Activated naive CD8-positive, alpha-beta T cell treated with anti-CD3 and anti-CD28 coated beads, Interleukin-2, amount 10 ng/mL, durations not matched to agents 7 days and 5 days (primary cell): ENCODE measurements at regions not wholly inside any gene's neighbourhood (a gene's known extent, or its start where the extent isn't known, plus 50 kb on each side); places are given as distances from the start of the nearest gene placed in this dataset.

Source experiments
- ATAC-seq: fragments of 150-1000 bp; cut with Tn5 transposase; one replicate; pipeline ENCODE4 v1.10.0; 2021; ENCODE audit warnings: low read depth, moderate library complexity
- POLR2A ChIA-PET: fragments of 350-600 bp; sonication (Branson Sonifier 250); formaldehyde crosslinking; loops from one replicate; lab custom pipeline; 2021; ENCODE audit warnings: antibody characterized with exemption; lab: Charles Lee
- DNase-seq: peaks from one replicate; pipeline ENCODE4 v3.0.0; 2021
- H3K27ac Mint-ChIP-seq: one replicate; pipeline ENCODE4 v1.8.0; 2022; ENCODE audit warnings: mild to moderate bottlenecking, mixed read lengths
- H3K27me3 Mint-ChIP-seq: one replicate; pipeline ENCODE4 v1.8.0; 2022; ENCODE audit warnings: mild to moderate bottlenecking, moderate library complexity, mixed read lengths
- H3K36me3 Mint-ChIP-seq: one replicate; pipeline ENCODE4 v1.8.0; 2021; ENCODE audit warnings: mild to moderate bottlenecking, mixed read lengths
- H3K4me1 Mint-ChIP-seq: one replicate; pipeline ENCODE4 v1.8.0; 2021; ENCODE audit warnings: mixed read lengths
- H3K4me3 Mint-ChIP-seq: one replicate; pipeline ENCODE4 v1.8.0; 2022; ENCODE audit warnings: mild to moderate bottlenecking, moderate library complexity, mixed read lengths
- H3K9me3 Mint-ChIP-seq: one replicate; pipeline ENCODE4 v1.8.0; 2021; ENCODE audit warnings: mixed read lengths

- no peaks in the 10 kb centered on the region for H3K9me3 Mint-ChIP-seq
- POLR2A ChIA-PET: no interaction called here
- DNase-seq (no peak), ATAC-seq (no peak)
- no peak overlapping the region for H3K4me3 Mint-ChIP-seq
- no peaks in the 10 kb centered on the region for H3K4me1 Mint-ChIP-seq
- no peaks in the 10 kb centered on the region for H3K36me3 Mint-ChIP-seq
- H3K27ac Mint-ChIP-seq: no peak overlapping the region
- peaks cover 6% of the 10 kb centered on the region for H3K27me3 Mint-ChIP-seq
Observed at GRCh38 chr1:112807999-112808398, 92.9 kb upstream of the PPM1J start.

GRCh38 chr1:112807117-112807516 is 92.0 kb upstream of the PPM1J start:
- H3K4me1 Mint-ChIP-seq: no peaks in the 10 kb centered on the region
- H3K36me3 Mint-ChIP-seq: no peaks in the 10 kb centered on the region
- no peaks in the 10 kb centered on the region for H3K9me3 Mint-ChIP-seq
- peaks cover 6% of the 10 kb centered on the region for H3K27me3 Mint-ChIP-seq
- H3K27ac Mint-ChIP-seq: no peak overlapping the region
- no peak overlapping the region for H3K4me3 Mint-ChIP-seq
- POLR2A ChIA-PET: no interaction called here
- DNase-seq: no peak
- ATAC-seq: no peak

- ATAC-seq (no peak), DNase-seq (no peak)
- H3K4me3 Mint-ChIP-seq: no peak overlapping the region
- no peaks in the 10 kb centered on the region for H3K4me1 Mint-ChIP-seq
- H3K36me3 Mint-ChIP-seq: no peaks in the 10 kb centered on the region
- H3K27me3 Mint-ChIP-seq: peaks cover 6% of the 10 kb centered on the region
- POLR2A ChIA-PET: no interaction called here
- no peak overlapping the region for H3K27ac Mint-ChIP-seq
- no peaks in the 10 kb centered on the region for H3K9me3 Mint-ChIP-seq
Observed at GRCh38 chr1:112806090-112806642, 91.0 kb upstream of the PPM1J start.

GRCh38 chr1:112805155-112805853 is 90.2 kb upstream of the PPM1J start:
- ATAC-seq (no peak), DNase-seq (no peak)
- Mint-ChIP-seq H3K36me3 (no peaks in the 10 kb centered on the region), H3K27ac (no peak overlapping the region), H3K4me1 (no peaks in the 10 kb centered on the region), H3K4me3 (no peak overlapping the region), H3K27me3 (peaks cover 6% of the 10 kb centered on the region), H3K9me3 (no peaks in the 10 kb centered on the region)
- POLR2A ChIA-PET: no interaction called here

GRCh38 chr1:112803906-112804762 is 89.0 kb upstream of the PPM1J start:
- H3K36me3 Mint-ChIP-seq: no peaks in the 10 kb centered on the region
- H3K4me3 Mint-ChIP-seq: no peak overlapping the region
- peaks cover 9% of the 10 kb centered on the region for H3K27me3 Mint-ChIP-seq
- DNase-seq (peak; percentile 67), ATAC-seq (peak; percentile 93)
- no peaks in the 10 kb centered on the region for H3K4me1 Mint-ChIP-seq
- no peak overlapping the region for H3K27ac Mint-ChIP-seq
- POLR2A ChIA-PET: interaction anchor here (1.5 kb wide), 1 partner anchor 89 kb away, joined by 4 read pairs; the partner anchor contains the start of gene PPM1J
- no peaks in the 10 kb centered on the region for H3K9me3 Mint-ChIP-seq

GRCh38 chr1:112800289-112800688 is 85.2 kb upstream of the PPM1J start:
- H3K9me3 Mint-ChIP-seq: no peaks in the 10 kb centered on the region
- POLR2A ChIA-PET: no interaction called here

GRCh38 chr1:112798292-112798691 is 83.2 kb upstream of the PPM1J start:
- Mint-ChIP-seq H3K36me3 (no peaks in the 10 kb centered on the region), H3K4me1 (peaks cover 4% of the 10 kb centered on the region), H3K9me3 (no peaks in the 10 kb centered on the region), H3K4me3 (no peak overlapping the region), H3K27ac (no peak overlapping the region), H3K27me3 (peaks cover 5% of the 10 kb centered on the region)
- POLR2A ChIA-PET: no interaction called here
- no peak for DNase-seq
- ATAC-seq: no peak

More at GRCh38 chr1:112800289-112800688, 85.2 kb upstream of the PPM1J start:
- Mint-ChIP-seq H3K36me3 (no peaks in the 10 kb centered on the region), H3K4me3 (no peak overlapping the region), H3K27me3 (peaks cover 11% of the 10 kb centered on the region), H3K27ac (no peak overlapping the region), H3K4me1 (peaks cover 4% of the 10 kb centered on the region)
- DNase-seq (no peak), ATAC-seq (no peak)

GRCh38 chr1:112797224-112797623 is 82.1 kb upstream of the PPM1J start:
- Mint-ChIP-seq H3K4me1 (peaks cover 4% of the 10 kb centered on the region), H3K4me3 (no peak overlapping the region), H3K27ac (no peak overlapping the region), H3K9me3 (no peaks in the 10 kb centered on the region), H3K27me3 (peaks cover 5% of the 10 kb centered on the region), H3K36me3 (no peaks in the 10 kb centered on the region)
- ATAC-seq (no peak), DNase-seq (no peak)
- POLR2A ChIA-PET: no interaction called here

- Mint-ChIP-seq H3K9me3 (no peaks in the 10 kb centered on the region), H3K4me3 (no peak overlapping the region), H3K4me1 (peaks cover 4% of the 10 kb centered on the region), H3K36me3 (no peaks in the 10 kb centered on the region), H3K27ac (no peak overlapping the region), H3K27me3 (peaks cover 3% of the 10 kb centered on the region)
- no peak for ATAC-seq
- POLR2A ChIA-PET: no interaction called here
- no peak for DNase-seq
Observed at GRCh38 chr1:112794654-112795239, 79.6 kb upstream of the PPM1J start.

- DNase-seq (no peak), ATAC-seq (no peak)
- Mint-ChIP-seq H3K4me1 (peaks cover 4% of the 10 kb centered on the region), H3K27me3 (peaks cover 3% of the 10 kb centered on the region), H3K4me3 (no peak overlapping the region), H3K27ac (no peak overlapping the region), H3K9me3 (no peaks in the 10 kb centered on the region), H3K36me3 (no peaks in the 10 kb centered on the region)
- POLR2A ChIA-PET: no interaction called here
Observed at GRCh38 chr1:112793631-112794565, 78.8 kb upstream of the PPM1J start.

- H3K27me3 Mint-ChIP-seq: no peaks in the 10 kb centered on the region
- no peaks in the 10 kb centered on the region for H3K36me3 Mint-ChIP-seq
- H3K4me3 Mint-ChIP-seq: no peak overlapping the region
- no peaks in the 10 kb centered on the region for H3K9me3 Mint-ChIP-seq
- ATAC-seq: no peak
- POLR2A ChIA-PET: no interaction called here
- no peak overlapping the region for H3K27ac Mint-ChIP-seq
- DNase-seq: no peak
- H3K4me1 Mint-ChIP-seq: peaks cover 4% of the 10 kb centered on the region
Observed at GRCh38 chr1:112791723-112792104, 76.6 kb upstream of the PPM1J start.

- Mint-ChIP-seq H3K27me3 (no peaks in the 10 kb centered on the region), H3K36me3 (no peaks in the 10 kb centered on the region), H3K4me1 (peaks cover 4% of the 10 kb centered on the region), H3K4me3 (no peak overlapping the region), H3K9me3 (no peaks in the 10 kb centered on the region), H3K27ac (no peak overlapping the region)
- no peak for ATAC-seq
- no peak for DNase-seq
- POLR2A ChIA-PET: no interaction called here
Observed at GRCh38 chr1:112790920-112791722, 76.0 kb upstream of the PPM1J start.
